ENCODE measurements at regions not wholly inside any gene's neighbourhood (a gene's known extent, or its start where the extent isn't known, plus 50 kb on each side); places are given as distances from the start of the nearest gene placed in this dataset.

DNA sequence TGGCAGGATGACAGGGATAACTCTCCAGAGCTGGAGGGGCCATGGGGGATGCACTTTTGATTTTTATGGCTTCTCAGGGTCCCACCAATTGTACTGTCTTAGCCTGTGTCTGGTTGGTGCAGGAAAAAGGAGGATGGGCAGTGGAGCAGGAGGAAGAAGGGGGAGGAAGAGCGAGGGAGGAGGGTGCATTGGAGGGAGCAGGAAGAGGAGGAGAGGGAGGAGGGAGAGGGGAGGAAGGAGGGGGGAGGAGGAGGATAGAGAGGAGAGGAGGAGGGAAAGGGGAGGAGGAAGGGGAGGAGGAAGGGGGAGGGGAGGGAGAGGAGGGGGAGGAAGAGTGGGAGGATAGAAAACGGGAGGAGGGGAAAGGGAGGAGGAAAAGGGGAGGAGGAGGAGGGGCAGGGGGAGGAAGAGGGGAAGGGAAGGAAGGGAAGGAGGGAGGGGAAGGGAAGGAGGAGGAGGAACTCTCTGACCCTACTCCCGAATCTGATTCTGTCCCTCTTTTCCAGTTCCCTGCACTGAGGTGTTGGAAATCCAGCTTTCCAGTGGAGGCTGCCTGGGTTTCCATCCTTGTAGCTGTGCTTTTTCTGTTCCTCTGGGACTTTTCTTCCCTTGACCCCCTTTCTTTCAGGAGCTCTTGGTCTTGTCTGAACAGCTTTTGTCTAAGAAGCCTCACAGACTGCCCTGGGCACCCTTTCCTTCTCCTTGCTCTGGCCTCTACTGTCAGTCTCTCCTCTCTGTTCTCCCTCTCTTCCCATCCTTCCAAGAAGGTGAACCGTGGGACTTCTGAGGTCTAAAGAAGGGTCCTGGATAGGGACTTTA, 149.4 kb downstream of the DHX35 start:
- no peak for DNase-seq (ENCODE audit: low read depth in 3 of 3)

GRCh38 chr20:39110819-39111136, 148.6 kb downstream of the DHX35 start:
- no peak for DNase-seq (ENCODE audit: low read depth in 3 of 3)

- no peak for DNase-seq (ENCODE audit: low read depth in 3 of 3)
These were observed 148.0 kb downstream of the DHX35 start for GRCh38 chr20:39109933-39110818.

- no peak for DNase-seq (ENCODE audit: low read depth in 3 of 3)
These were observed 146.6 kb downstream of the DHX35 start for GRCh38 chr20:39108746-39109145.

- DNase-seq (ENCODE audit: low read depth in 3 of 3), result no peak
These were observed 145.6 kb downstream of the DHX35 start for GRCh38 chr20:39107741-39108140.

- no peak for DNase-seq (ENCODE audit: low read depth in 3 of 3)
These were observed 144.6 kb downstream of the DHX35 start for GRCh38 chr20:39106791-39107190.

GRCh38 chr20:39105551-39105950, 143.4 kb downstream of the DHX35 start:
- DNase-seq (ENCODE audit: low read depth in 3 of 3), result no peak

DNA sequence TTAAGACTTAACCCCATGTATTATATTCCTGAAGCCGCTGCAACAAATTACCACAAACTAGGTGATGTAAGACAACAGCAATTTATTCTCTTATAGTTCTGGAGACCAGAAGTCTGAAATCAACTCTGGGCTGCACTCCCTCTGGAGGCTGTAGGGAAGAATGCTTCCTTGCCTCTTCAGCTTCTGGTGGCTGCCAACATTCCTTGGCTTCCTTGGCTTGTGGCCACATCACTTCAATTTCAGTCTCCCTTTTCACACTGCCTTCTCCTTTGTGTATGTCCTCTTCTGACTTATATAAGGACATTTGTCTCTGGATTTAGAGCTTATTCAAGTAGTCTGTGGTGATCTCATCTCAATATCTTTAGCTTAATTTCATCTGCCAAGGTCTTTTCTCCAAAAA, 141.6 kb downstream of the DHX35 start:
- DNase-seq (ENCODE audit: low read depth in 3 of 3), result no peak

DNA sequence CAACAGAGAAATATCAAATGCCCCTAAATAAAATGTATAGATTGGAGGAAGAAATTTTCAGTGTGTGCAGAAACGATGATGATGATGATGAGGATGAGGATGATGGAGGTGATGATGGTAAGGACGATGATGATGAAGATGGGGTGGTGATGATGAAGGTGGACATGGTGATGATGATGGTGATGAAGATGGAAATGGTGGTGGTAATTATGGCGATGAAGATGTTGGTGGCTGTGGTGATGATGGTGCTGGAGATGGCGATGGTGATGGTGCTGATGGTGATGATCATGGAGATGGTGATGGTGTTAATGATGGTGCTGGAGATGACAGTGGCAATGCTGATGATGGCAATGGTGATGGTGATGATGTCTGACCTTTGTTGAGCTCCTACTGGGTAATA, 141.2 kb downstream of the DHX35 start:
- DNase-seq (ENCODE audit: low read depth in 3 of 3), result no peak

DNA sequence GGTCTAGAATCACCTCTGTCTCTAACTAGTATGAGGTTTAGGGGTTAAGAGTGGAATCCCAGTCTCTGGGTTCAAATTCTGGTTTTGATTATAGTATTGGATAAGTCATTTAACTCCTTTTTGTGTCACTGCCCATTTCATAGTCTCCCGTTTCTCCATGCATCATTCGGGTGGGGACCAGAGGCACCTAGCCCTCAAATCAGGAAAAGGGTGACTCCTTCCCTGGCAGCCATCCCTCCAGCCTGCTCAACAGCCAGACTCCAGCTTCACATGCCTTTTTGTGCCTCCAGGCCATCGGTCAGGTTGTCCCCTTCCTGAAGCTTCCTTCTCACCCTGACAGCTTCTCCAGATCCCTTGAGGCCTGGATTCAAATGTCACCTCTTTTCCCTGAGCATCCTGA, 139.8 kb downstream of the DHX35 start:
- no peak for DNase-seq (ENCODE audit: low read depth in 3 of 3)

DNA sequence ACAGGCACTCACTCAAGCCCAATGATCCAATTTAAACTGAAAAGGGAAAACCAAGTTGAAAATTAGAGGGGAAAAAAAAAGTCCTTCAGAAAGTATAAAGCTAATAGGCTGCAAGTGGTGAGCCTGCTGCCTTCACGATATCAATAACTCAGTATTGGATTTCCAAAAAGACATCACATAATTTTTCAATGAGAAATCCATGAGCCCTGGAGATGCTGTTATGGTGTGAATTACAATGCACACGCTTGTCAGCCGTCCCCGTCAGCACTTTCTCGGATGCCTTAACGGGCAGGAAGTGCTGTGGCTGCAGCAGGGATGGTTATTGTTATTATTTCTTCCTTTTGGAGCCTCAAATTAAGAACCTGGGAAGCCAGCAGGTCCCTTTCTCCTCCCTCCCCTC, 138.5 kb downstream of the DHX35 start:
- no peak for DNase-seq (ENCODE audit: low read depth in 3 of 3)

DNA sequence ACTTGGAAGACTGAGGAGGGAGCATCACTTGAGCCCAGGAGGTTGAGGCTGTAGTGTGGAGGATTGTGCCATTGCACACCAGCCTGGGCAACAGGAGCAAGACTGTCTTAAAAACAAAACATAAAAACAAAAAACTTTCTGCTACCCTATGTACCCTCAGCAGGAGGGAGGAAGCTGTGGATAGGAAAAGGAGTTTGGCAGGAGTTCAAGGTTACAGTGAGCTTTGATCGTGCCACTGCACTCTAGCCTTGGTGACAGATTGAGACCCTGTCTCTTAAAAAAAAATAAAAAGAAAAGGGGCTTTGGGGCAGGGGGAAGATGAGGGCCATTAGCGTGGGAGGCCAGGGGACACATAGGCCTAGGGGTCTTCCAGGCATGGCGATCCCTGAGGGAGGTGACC, 135.7 kb downstream of the DHX35 start:
- no peak for DNase-seq (ENCODE audit: low read depth in 3 of 3)

DNA sequence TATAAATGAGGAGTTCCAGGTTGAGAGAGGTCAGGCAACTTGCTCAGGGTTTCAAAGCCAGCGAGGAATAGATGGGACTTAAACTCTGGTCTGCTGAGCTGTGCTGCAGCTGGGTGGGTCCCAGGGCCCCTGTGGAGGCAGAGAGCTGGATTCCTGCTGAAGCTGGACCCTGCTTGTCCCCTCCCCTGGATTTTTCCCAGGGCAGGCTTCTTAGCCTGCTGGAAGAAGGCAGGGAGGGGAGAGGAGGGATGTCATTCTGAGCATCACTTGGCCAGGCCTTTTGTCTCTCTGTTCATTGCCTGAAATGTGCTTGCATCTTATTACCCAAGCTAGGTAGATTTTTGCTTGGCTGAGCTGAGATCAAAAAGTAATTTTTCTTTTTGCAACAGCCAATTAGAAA, 133.7 kb downstream of the DHX35 start:
- DNase-seq (ENCODE audit: low read depth in 3 of 3), result no peak

- no peak for DNase-seq (ENCODE audit: low read depth in 3 of 3)
These were observed 132.2 kb downstream of the DHX35 start for GRCh38 chr20:39094391-39094790.

GRCh38 chr20:39092733-39093410, 130.7 kb downstream of the DHX35 start:
- DNase-seq (ENCODE audit: low read depth in 3 of 3), result no peak

GRCh38 chr20:39090906-39091305, 128.8 kb downstream of the DHX35 start:
- no peak for DNase-seq (ENCODE audit: low read depth in 3 of 3)

- no peak for DNase-seq (ENCODE audit: low read depth in 3 of 3)
These were observed 127.7 kb downstream of the DHX35 start for GRCh38 chr20:39089797-39090196.

Data from stimulated activated CD4-positive, alpha-beta T cell treated with anti-CD3 and anti-CD28 coated beads, TNF-alpha, amount 100 ng/mL, for 4 hours (primary cell).